Activated CD4-positive, alpha-beta T cell treated with anti-CD3 and anti-CD28 coated beads for 4 hours (primary cell): ENCODE measurements at regions not wholly inside any gene's neighbourhood (a gene's known extent, or its start where the extent isn't known, plus 50 kb on each side); places are given as distances from the start of the nearest gene placed in this dataset.

Experiments
- DNase-seq, 2 donors: peaks; one replicate each; pipeline ENCODE4 v3.0.0-alpha.2; 2020

- DNase-seq: no peak
Measured at GRCh38 chr1:22246755-22247480, 104.0 kb upstream of the WNT4 start.

- no peak for DNase-seq
Measured at GRCh38 chr1:22247527-22248245, 104.8 kb upstream of the WNT4 start.

GRCh38 chr1:22248746-22249145 is 105.8 kb upstream of the WNT4 start:
- DNase-seq: no peak

- DNase-seq: no peak
Measured at GRCh38 chr1:22249928-22250680, 107.2 kb upstream of the WNT4 start.

- no peak for DNase-seq
Measured at GRCh38 chr1:22250724-22251123, 107.8 kb upstream of the WNT4 start.

- DNase-seq: no peak
Measured at GRCh38 chr1:22252251-22252650, 109.4 kb upstream of the WNT4 start.

- no peak for DNase-seq
Measured at GRCh38 chr1:22253012-22253790, 110.3 kb upstream of the WNT4 start.

- no peak for DNase-seq
Measured at GRCh38 chr1:22254756-22255155, 111.9 kb upstream of the WNT4 start.

GRCh38 chr1:22255341-22256212 is 112.7 kb upstream of the WNT4 start:
- DNase-seq: no peak

- DNase-seq: no peak
Measured at GRCh38 chr1:22256213-22256512, 113.3 kb upstream of the WNT4 start.

- no peak for DNase-seq
Measured at GRCh38 chr1:22257290-22258275, 114.7 kb upstream of the WNT4 start.

GRCh38 chr1:22258698-22259097 is 115.8 kb upstream of the WNT4 start:
- DNase-seq: no peak

GRCh38 chr1:22259551-22260282 is 116.8 kb upstream of the WNT4 start:
- no peak for DNase-seq

GRCh38 chr1:22260860-22261432 is 118.0 kb upstream of the WNT4 start:
- DNase-seq: no peak

- DNase-seq: no peak
Measured at GRCh38 chr1:22261580-22261979, 118.7 kb upstream of the WNT4 start.

GRCh38 chr1:22262583-22262982 is 119.7 kb upstream of the WNT4 start:
- no peak for DNase-seq

GRCh38 chr1:22263359-22263758 is 120.5 kb upstream of the WNT4 start:
- no peak for DNase-seq

- no peak for DNase-seq
Measured at GRCh38 chr1:22264464-22265341, 121.8 kb upstream of the WNT4 start.

- no peak for DNase-seq
Measured at GRCh38 chr1:22266141-22266540, 123.2 kb upstream of the WNT4 start.
